ENCODE measurements at regions not wholly inside any gene's neighbourhood (a gene's known extent, or its start where the extent isn't known, plus 50 kb on each side); places are given as distances from the start of the nearest gene placed in this dataset.

DNA sequence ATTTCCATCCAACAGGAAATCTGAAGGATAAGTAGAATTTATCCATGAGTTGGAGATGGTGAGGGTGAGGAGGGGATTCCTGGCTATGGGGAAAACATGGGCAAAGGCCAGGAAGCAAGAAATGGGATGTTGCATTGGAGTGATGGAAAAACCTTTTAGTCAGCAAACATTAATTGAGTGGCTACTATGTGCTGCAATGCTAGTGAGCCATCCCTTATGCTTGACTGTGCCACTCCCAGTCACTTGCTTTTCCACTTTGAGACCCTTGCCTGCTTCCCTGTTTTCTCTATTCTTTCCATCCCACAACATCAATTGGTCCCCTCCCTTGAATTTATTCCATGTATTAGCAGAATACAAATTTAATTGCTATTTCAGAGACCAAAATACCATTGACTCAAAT is 252.7 kb upstream of the HABP2 start:
- CTCF ChIA-PET: interaction anchor here (1.1 kb wide), 1 partner anchor 175 kb away, joined by 4 read pairs; no protein-coding TSS in a partner anchor
- POLR2A ChIA-PET: no interaction called here
- H3K4me1 Mint-ChIP-seq (ENCODE audit: insufficient read depth, unreplicated experiment): no peaks in the 10 kb centered on the region
- DNase-seq (ENCODE audit: unreplicated experiment): no peak
- no TSS peak for BruUV-seq (replicated peaks)
- no peak overlapping the region for H3K4me3 Mint-ChIP-seq (ENCODE audit: unreplicated experiment)
- H3K27ac Mint-ChIP-seq (ENCODE audit: low read depth, unreplicated experiment): no peak overlapping the region
- TF ChIP-seq, protein P1, sequence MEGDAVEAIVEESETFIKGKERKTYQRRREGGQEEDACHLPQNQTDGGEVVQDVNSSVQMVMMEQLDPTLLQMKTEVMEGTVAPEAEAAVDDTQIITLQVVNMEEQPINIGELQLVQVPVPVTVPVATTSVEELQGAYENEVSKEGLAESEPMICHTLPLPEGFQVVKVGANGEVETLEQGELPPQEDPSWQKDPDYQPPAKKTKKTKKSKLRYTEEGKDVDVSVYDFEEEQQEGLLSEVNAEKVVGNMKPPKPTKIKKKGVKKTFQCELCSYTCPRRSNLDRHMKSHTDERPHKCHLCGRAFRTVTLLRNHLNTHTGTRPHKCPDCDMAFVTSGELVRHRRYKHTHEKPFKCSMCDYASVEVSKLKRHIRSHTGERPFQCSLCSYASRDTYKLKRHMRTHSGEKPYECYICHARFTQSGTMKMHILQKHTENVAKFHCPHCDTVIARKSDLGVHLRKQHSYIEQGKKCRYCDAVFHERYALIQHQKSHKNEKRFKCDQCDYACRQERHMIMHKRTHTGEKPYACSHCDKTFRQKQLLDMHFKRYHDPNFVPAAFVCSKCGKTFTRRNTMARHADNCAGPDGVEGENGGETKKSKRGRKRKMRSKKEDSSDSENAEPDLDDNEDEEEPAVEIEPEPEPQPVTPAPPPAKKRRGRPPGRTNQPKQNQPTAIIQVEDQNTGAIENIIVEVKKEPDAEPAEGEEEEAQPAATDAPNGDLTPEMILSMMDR (IDR thresholded peaks at IDR 0.05; ENCODE audit: unreplicated experiment): no peak
- no peaks in the 10 kb centered on the region for H3K36me3 Mint-ChIP-seq (ENCODE audit: insufficient read depth, unreplicated experiment)
- H3K27me3 Mint-ChIP-seq (ENCODE audit: insufficient read depth, unreplicated experiment): no peaks in the 10 kb centered on the region
- no peaks in the 10 kb centered on the region for H3K9me3 Mint-ChIP-seq (ENCODE audit: unreplicated experiment)
- intact Hi-C loops (cut with micrococcal nuclease): no loop called here

DNA sequence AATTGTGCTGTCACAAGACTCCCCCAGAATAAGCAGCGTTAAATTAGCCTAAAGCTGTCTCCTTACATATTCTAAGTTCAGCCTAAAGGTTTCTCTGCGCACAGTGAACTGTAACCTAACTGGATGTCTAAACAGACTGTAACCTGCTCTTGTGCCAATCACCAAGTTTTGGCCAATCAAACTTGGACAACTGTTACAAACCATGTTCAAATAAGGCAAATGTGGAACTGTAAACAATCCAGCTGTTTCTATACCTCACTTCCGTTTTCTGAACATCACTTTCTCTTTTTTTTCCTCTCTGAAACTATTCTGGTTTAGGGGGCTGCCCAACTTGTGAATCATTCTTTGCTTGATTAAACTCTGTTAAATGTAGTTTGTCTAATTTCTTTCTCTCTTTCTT is 252.2 kb upstream of the HABP2 start:
- no peaks in the 10 kb centered on the region for H3K9me3 Mint-ChIP-seq (ENCODE audit: unreplicated experiment)
- H3K4me1 Mint-ChIP-seq (ENCODE audit: insufficient read depth, unreplicated experiment): peaks cover 1% of the 10 kb centered on the region
- intact Hi-C loops (cut with micrococcal nuclease): no loop called here
- DNase-seq (ENCODE audit: unreplicated experiment): no peak
- no peaks in the 10 kb centered on the region for H3K27me3 Mint-ChIP-seq (ENCODE audit: insufficient read depth, unreplicated experiment)
- TF ChIP-seq, protein P1 (IDR thresholded peaks at IDR 0.05; ENCODE audit: unreplicated experiment): no peak
- no peak overlapping the region for H3K4me3 Mint-ChIP-seq (ENCODE audit: unreplicated experiment)
- ChIA-PET POLR2A (interaction anchor here (0.7 kb wide), 1 partner anchor 562 kb away, joined by 3 read pairs; no protein-coding TSS in a partner anchor), CTCF (interaction anchor here (1.1 kb wide), 1 partner anchor 176 kb away, joined by 4 read pairs; no protein-coding TSS in a partner anchor)
- no TSS peak for BruUV-seq (replicated peaks)
- H3K27ac Mint-ChIP-seq (ENCODE audit: low read depth, unreplicated experiment): no peak overlapping the region
- no peaks in the 10 kb centered on the region for H3K36me3 Mint-ChIP-seq (ENCODE audit: insufficient read depth, unreplicated experiment)

DNA sequence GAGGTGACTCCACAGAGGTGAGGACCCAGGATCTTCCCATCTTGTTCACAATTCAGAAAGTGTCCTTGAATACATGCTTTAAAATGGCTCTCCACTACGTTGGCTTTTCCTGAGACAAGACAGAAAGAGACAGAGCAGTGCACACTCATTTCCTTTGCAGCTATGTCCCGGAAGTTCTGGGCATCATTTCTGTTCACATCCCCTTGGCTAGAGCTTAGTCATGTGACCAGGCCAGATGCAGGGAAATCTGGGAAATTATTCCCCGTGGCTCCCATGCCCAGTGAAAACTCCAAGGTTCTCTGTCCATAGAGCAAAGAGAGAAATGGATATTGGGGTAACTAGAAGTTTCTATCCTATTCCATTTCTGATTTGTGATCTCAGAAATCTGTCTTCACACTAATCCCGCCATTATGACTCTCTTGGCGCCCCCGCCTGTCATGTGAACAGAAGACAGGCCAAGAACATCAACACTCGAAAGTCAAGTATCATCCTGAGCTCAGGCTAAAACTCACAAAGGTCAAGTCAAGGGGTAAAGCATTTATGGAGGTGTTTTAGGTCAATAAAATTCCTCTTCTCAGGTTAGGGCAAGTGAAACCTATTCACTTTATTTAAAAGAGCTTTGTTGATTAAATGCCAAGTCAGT is 251.4 kb upstream of the HABP2 start:
- POLR2A ChIA-PET: interaction anchor here (0.7 kb wide), 2 partner anchors 22 to 561 kb away, joined by 3 read pairs; no protein-coding TSS in a partner anchor
- Mint-ChIP-seq H3K4me3 (ENCODE audit: unreplicated experiment) (no peak overlapping the region), H3K36me3 (ENCODE audit: insufficient read depth, unreplicated experiment) (no peaks in the 10 kb centered on the region), H3K27me3 (ENCODE audit: insufficient read depth, unreplicated experiment) (no peaks in the 10 kb centered on the region), H3K9me3 (ENCODE audit: unreplicated experiment) (no peaks in the 10 kb centered on the region), H3K4me1 (ENCODE audit: insufficient read depth, unreplicated experiment) (peaks cover 5% of the 10 kb centered on the region), H3K27ac (ENCODE audit: low read depth, unreplicated experiment) (no peak overlapping the region)
- no TSS peak for BruUV-seq (replicated peaks)
- CTCF ChIA-PET: interaction anchor here (0.6 to 1.3 kb wide), 3 partner anchors 9 to 580 kb away, joined by 3 read pairs; no protein-coding TSS in a partner anchor
- TF ChIP-seq, protein P1 (IDR thresholded peaks at IDR 0.05; ENCODE audit: unreplicated experiment): no peak
- intact Hi-C loops (cut with micrococcal nuclease): no loop called here
- peak; percentile 11 for DNase-seq (ENCODE audit: unreplicated experiment)

DNA sequence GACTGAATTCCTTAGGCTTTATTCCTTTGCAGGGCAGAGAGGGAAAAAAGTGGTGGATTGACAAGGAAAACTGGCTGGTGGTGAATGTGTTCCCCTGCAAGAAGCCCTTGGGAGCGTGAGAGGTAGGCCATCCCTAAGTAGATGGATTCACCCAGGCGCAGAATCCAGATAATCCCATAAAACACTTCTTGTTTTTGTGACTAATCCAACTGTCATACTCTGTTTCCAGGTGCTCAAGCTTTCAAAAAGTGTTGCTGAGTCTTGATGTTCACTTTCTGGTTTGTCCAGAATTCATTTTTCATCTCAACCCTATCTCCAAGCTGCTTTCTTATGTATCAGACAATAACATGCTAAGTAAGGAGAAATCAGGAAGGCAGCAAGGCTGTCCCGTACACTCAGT is 250.8 kb upstream of the HABP2 start:
- H3K9me3 Mint-ChIP-seq (ENCODE audit: unreplicated experiment): no peaks in the 10 kb centered on the region
- BruUV-seq (replicated peaks): no TSS peak
- peaks cover 5% of the 10 kb centered on the region for H3K4me1 Mint-ChIP-seq (ENCODE audit: insufficient read depth, unreplicated experiment)
- ChIA-PET POLR2A (interaction anchor here (0.7 kb wide), 1 partner anchor 21 kb away, joined by 3 read pairs; no protein-coding TSS in a partner anchor), CTCF (interaction anchor here (0.6 to 1.3 kb wide), 2 partner anchors 10 to 312 kb away, joined by 3 read pairs; no protein-coding TSS in a partner anchor)
- intact Hi-C loops (cut with micrococcal nuclease): no loop called here
- no peak for DNase-seq (ENCODE audit: unreplicated experiment)
- H3K27me3 Mint-ChIP-seq (ENCODE audit: insufficient read depth, unreplicated experiment): no peaks in the 10 kb centered on the region
- H3K36me3 Mint-ChIP-seq (ENCODE audit: insufficient read depth, unreplicated experiment): no peaks in the 10 kb centered on the region
- TF ChIP-seq, protein P1 (IDR thresholded peaks at IDR 0.05; ENCODE audit: unreplicated experiment): no peak
- H3K4me3 Mint-ChIP-seq (ENCODE audit: unreplicated experiment): no peak overlapping the region
- no peak overlapping the region for H3K27ac Mint-ChIP-seq (ENCODE audit: low read depth, unreplicated experiment)
